Lower leg skin (tissue), 4 donors: ENCODE measurements at regions not wholly inside any gene's neighbourhood (a gene's known extent, or its start where the extent isn't known, plus 50 kb on each side); places are given as distances from the start of the nearest gene placed in this dataset.

Experiments used
- DNase-seq, 2 donors: peaks; one replicate each; pipeline ENCODE4 v3.0.0-alpha.2; 2019; ENCODE audit warnings: low spot score in 2 of 2
- H3K4me3 ChIP-seq: fragments of 200-600 bp; sonication (generic); 2 replicates; pipeline ENCODE4 v1.5.1; 2017; ENCODE audit warnings: mild to moderate bottlenecking, low read depth; ENCODE audit not compliant: poor library complexity, severe bottlenecking
- POLR2A ChIP-seq, 2 donors: fragments of 450-650 bp; IDR thresholded peaks; one replicate each; pipeline ENCODE4 v1.6.1; 2016 to 2017; ENCODE audit warnings: antibody characterized with exemption in 2 of 2, mild to moderate bottlenecking in 1 of 2, moderate library complexity in 1 of 2
- WGBS, 2 donors: methylation state at CpG; one replicate each; pipeline ENCODE4 v1.1.5; 2018; 5-methylcytosine and 5-hydroxymethylcytosine counted together
- intact Hi-C: fragments of 100-400 bp; cut with DNase I; formaldehyde crosslinking; loops from one replicate; pipeline ENCODE4 v1.15.0; 2023; ENCODE audit warnings: low total_unique reads
- TF ChIP-seq, protein P1 (sequence below), 3 donors: fragments of 450-650 bp; IDR thresholded peaks; one replicate each; pipeline ENCODE4 v1.5.1; 2016; ENCODE audit warnings: antibody characterized with exemption in 3 of 3, mild to moderate bottlenecking in 3 of 3, moderate library complexity in 2 of 3

DNA sequence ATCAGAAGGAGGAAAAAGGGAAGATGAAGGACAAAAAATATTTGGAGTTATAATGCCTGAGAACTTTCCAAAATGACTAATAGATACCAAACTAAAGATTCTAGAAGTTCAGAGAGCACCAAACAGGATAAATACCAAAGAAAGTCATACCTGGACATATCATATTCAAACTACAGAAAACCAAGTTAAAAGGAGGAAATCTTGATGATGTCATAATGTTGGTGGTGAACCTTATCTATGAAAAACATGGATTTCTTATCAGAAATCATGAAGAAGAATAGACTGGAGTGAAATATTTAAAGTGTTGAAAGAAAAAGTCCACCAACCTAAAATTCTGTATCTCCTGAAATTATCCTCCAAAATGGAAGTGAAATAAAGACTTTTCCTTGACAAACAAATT lies 389.2 kb downstream of the JRKL start:
- no peak for DNase-seq
- H3K4me3 ChIP-seq, result no peak overlapping the region
- no peak for TF ChIP-seq POLR2A (IDR thresholded peaks at IDR 0.05)
- TF ChIP-seq, protein P1, sequence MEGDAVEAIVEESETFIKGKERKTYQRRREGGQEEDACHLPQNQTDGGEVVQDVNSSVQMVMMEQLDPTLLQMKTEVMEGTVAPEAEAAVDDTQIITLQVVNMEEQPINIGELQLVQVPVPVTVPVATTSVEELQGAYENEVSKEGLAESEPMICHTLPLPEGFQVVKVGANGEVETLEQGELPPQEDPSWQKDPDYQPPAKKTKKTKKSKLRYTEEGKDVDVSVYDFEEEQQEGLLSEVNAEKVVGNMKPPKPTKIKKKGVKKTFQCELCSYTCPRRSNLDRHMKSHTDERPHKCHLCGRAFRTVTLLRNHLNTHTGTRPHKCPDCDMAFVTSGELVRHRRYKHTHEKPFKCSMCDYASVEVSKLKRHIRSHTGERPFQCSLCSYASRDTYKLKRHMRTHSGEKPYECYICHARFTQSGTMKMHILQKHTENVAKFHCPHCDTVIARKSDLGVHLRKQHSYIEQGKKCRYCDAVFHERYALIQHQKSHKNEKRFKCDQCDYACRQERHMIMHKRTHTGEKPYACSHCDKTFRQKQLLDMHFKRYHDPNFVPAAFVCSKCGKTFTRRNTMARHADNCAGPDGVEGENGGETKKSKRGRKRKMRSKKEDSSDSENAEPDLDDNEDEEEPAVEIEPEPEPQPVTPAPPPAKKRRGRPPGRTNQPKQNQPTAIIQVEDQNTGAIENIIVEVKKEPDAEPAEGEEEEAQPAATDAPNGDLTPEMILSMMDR (IDR thresholded peaks at IDR 0.05), result no peak
- intact Hi-C loops, result no loop called here

- 0 to 81% methylated on average over 1 of the region's 1 CpG for WGBS, 2 donors
- H3K4me3 ChIP-seq, result no peak overlapping the region
- intact Hi-C loops, result no loop called here
- no peak for TF ChIP-seq POLR2A (IDR thresholded peaks at IDR 0.05)
- no peak for DNase-seq
These were observed 391.3 kb downstream of the JRKL start for GRCh38 chr11:96781082-96781481.

- 83 to 86% methylated on average over 2 of the region's 2 CpGs for WGBS, 2 donors
- DNase-seq, result no peak
- no peak overlapping the region for H3K4me3 ChIP-seq
- no peak for TF ChIP-seq POLR2A (IDR thresholded peaks at IDR 0.05)
- TF ChIP-seq, protein P1 (IDR thresholded peaks at IDR 0.05), result no peak
- intact Hi-C loops, result no loop called here
These were observed 392.8 kb downstream of the JRKL start for GRCh38 chr11:96782632-96783031.

GRCh38 chr11:96783311-96783710 lies 393.5 kb downstream of the JRKL start:
- no peak for TF ChIP-seq POLR2A (IDR thresholded peaks at IDR 0.05)
- TF ChIP-seq, protein P1 (IDR thresholded peaks at IDR 0.05), result no peak
- WGBS, 2 donors, result 59 to 68% methylated on average over 3 of the region's 3 CpGs
- no peak for DNase-seq
- no peak overlapping the region for H3K4me3 ChIP-seq
- intact Hi-C loops, result no loop called here

GRCh38 chr11:96785073-96785472 lies 395.3 kb downstream of the JRKL start:
- DNase-seq, result no peak
- TF ChIP-seq POLR2A (IDR thresholded peaks at IDR 0.05), result no peak
- TF ChIP-seq, protein P1 (IDR thresholded peaks at IDR 0.05), result no peak
- H3K4me3 ChIP-seq, result no peak overlapping the region
- intact Hi-C loops, result no loop called here
- 69% methylated on average over 4 of the region's 4 CpGs for WGBS, 2 donors

DNA sequence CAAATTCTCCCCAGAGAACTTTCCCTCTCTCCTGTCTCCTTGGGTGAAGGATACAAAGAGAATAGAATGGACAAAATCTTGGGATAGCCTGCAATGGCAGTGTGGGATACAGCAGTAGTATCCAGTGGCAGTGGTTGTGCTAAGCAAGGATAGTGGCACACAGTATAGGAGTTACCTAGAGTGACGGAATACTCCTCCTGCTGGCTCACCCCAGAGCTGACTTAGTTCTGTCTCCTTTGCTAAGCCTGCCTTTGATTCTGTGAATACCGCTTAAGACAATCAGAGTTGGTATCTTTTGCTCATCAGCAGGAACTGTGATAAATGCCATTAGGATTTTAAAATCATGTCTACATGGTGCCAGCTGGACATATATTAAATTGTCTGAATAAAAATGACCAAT lies 404.3 kb downstream of the JRKL start:
- no peak for DNase-seq
- H3K4me3 ChIP-seq, result no peak overlapping the region
- WGBS, 2 donors, result 88 to 96% methylated on average over 2 of the region's 2 CpGs
- TF ChIP-seq, protein P1 (IDR thresholded peaks at IDR 0.05), result no peak
- TF ChIP-seq POLR2A (IDR thresholded peaks at IDR 0.05), result no peak
- intact Hi-C loops, result no loop called here
